ENCODE measurements at regions not wholly inside any gene's neighbourhood (a gene's known extent, or its start where the extent isn't known, plus 50 kb on each side); places are given as distances from the start of the nearest gene placed in this dataset.

DNA sequence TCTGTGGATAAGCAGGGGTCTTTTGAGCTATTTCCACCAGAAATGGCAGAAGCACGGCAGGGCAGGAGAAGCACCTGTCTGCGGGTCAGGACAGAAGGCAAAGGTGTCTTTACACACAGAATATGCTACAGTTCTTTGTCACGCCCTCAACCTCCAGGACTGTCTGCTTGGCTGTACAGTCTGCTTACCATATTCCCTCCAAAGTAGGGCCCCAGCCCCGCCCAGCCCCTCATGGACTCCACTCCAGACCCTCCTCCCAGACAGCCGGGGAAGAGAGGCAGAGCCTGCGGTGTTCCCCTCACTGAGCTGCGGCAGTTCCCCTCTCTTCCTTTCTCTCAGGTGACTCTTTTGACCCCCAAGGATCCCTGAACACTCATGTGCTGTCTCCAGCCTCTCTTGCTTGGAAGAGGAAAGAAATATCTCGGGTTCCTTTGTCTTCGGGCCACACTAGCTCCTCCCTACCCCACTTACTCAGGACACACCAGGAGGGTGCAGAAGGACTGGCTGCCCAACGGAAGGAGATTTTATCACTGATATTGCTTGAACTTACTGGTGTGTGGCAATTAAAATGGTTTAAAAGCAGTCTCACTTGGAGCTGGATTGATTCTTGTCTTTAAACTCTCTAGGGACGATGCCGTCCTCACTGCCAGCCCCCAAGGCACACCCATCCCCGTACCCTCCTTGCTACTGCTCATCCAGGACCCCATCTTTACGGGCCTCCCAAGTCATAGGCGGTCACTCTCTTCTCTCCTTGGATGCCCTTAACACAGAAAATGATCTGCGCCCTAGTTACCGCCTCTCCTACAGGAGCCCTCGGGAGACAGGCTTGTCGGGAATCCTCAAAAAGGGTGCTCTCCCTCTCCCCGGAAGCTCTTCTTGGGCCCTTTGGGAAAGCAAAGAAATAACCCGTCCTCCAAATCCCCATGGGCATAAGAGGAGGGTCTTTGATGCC lies 169.7 kb downstream of the TOMM20 start:
- TF ChIP-seq, protein P1, sequence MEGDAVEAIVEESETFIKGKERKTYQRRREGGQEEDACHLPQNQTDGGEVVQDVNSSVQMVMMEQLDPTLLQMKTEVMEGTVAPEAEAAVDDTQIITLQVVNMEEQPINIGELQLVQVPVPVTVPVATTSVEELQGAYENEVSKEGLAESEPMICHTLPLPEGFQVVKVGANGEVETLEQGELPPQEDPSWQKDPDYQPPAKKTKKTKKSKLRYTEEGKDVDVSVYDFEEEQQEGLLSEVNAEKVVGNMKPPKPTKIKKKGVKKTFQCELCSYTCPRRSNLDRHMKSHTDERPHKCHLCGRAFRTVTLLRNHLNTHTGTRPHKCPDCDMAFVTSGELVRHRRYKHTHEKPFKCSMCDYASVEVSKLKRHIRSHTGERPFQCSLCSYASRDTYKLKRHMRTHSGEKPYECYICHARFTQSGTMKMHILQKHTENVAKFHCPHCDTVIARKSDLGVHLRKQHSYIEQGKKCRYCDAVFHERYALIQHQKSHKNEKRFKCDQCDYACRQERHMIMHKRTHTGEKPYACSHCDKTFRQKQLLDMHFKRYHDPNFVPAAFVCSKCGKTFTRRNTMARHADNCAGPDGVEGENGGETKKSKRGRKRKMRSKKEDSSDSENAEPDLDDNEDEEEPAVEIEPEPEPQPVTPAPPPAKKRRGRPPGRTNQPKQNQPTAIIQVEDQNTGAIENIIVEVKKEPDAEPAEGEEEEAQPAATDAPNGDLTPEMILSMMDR (IDR thresholded peaks at IDR 0.05), result no peak
- TF ChIP-seq POLR2A (IDR thresholded peaks at IDR 0.05), result no peak

Measured in uterus (tissue), 2 donors.